Left ventricle myocardium inferior (tissue), 1 donor: ENCODE measurements at regions not wholly inside any gene's neighbourhood (a gene's known extent, or its start where the extent isn't known, plus 50 kb on each side); places are given as distances from the start of the nearest gene placed in this dataset.
"Not testable (repeated sequence)": the region's sequence is repeated elsewhere in the genome, so short reads cannot be mapped to it uniquely, and the experiment has no call there.

ENCODE experiments used
- DNase-seq: peaks from one replicate; pipeline ENCODE4 v3.0.0-alpha.2; 2020
- H3K27ac ChIP-seq: fragments of 200-600 bp; replicated peaks from 2 replicates; pipeline ENCODE4 v1.8.0; 2021
- H3K27me3 ChIP-seq: fragments of 200-600 bp; 2 replicates; pipeline ENCODE4 v1.8.0; 2021; ENCODE audit warnings: low read depth
- H3K36me3 ChIP-seq: fragments of 200-600 bp; 2 replicates; pipeline ENCODE4 v1.8.0; 2021
- H3K4me1 ChIP-seq: fragments of 200-600 bp; 2 replicates; pipeline ENCODE4 v1.8.0; 2021
- H3K4me3 ChIP-seq: fragments of 200-600 bp; 2 replicates; pipeline ENCODE4 v1.8.0; 2021; ENCODE audit warnings: mild to moderate bottlenecking, moderate library complexity
- H3K9me3 ChIP-seq: fragments of 200-600 bp; replicated peaks from 2 replicates; pipeline ENCODE4 v1.8.0; 2021
- CTCF ChIP-seq: fragments of 200-600 bp; IDR thresholded peaks from 2 replicates; pipeline ENCODE4 v1.8.0; 2021; ENCODE audit warnings: antibody characterized with exemption, mild to moderate bottlenecking, borderline replicate concordance
- intact Hi-C: fragments of 100-400 bp; cut with micrococcal nuclease; formaldehyde crosslinking; loops from one replicate; pipeline ENCODE4 v1.11.0; 2022
- donor health status: DM: no; HTN: yes; CAD: no; lungs with severe emphysema.

- no peaks in the 10 kb centered on the region for H3K36me3 ChIP-seq
- H3K27ac ChIP-seq, result no peak overlapping the region
- peaks cover 79% of the 10 kb centered on the region for H3K9me3 ChIP-seq
- no peaks in the 10 kb centered on the region for H3K27me3 ChIP-seq
- intact Hi-C loops, result no loop called here
- no peaks in the 10 kb centered on the region for H3K4me1 ChIP-seq
- no peak overlapping the region for H3K4me3 ChIP-seq
- no peak for DNase-seq
- TF ChIP-seq CTCF, result no peak
Observed at GRCh38 chr16:34743115-34743514, 1283.7 kb downstream of the TP53TG3F start.

GRCh38 chr16:34758835-34759234 is 1299.4 kb downstream of the TP53TG3F start:
- H3K27me3 ChIP-seq, result no peaks in the 10 kb centered on the region
- intact Hi-C loops, result no loop called here
- H3K36me3 ChIP-seq, result no peaks in the 10 kb centered on the region
- TF ChIP-seq CTCF, result no peak
- no peak overlapping the region for H3K27ac ChIP-seq
- peaks cover 100% of the 10 kb centered on the region for H3K9me3 ChIP-seq
- no peaks in the 10 kb centered on the region for H3K4me1 ChIP-seq
- H3K4me3 ChIP-seq, result no peak overlapping the region
- DNase-seq, result no peak

- H3K36me3 ChIP-seq, H3K27ac ChIP-seq, DNase-seq, intact Hi-C loops, H3K4me1 ChIP-seq, H3K27me3 ChIP-seq, H3K4me3 ChIP-seq: not testable (repeated sequence)
- peaks cover 30% of the 10 kb centered on the region for H3K9me3 ChIP-seq
Observed at GRCh38 chr16:34791835-34792234, 1332.4 kb downstream of the TP53TG3F start.

GRCh38 chr16:34801875-34802274 is 1342.5 kb downstream of the TP53TG3F start:
- H3K4me1 ChIP-seq, result no peaks in the 10 kb centered on the region
- no peak overlapping the region for H3K4me3 ChIP-seq
- peaks cover 27% of the 10 kb centered on the region for H3K27me3 ChIP-seq
- no peaks in the 10 kb centered on the region for H3K36me3 ChIP-seq
- H3K27ac ChIP-seq, result no peak overlapping the region
- intact Hi-C loops, result no loop called here
- DNase-seq, result no peak
- peaks cover 22% of the 10 kb centered on the region for H3K9me3 ChIP-seq
- no peak for TF ChIP-seq CTCF

- intact Hi-C loops, result no loop called here
- Histone ChIP-seq H3K9me3 (peaks cover 28% of the 10 kb centered on the region), H3K4me3 (no peak overlapping the region), H3K4me1 (no peaks in the 10 kb centered on the region), H3K36me3 (no peaks in the 10 kb centered on the region), H3K27me3 (peaks cover 27% of the 10 kb centered on the region), H3K27ac (no peak overlapping the region)
- TF ChIP-seq CTCF, result no peak
- DNase-seq, result no peak
Observed at GRCh38 chr16:34802396-34802795, 1343.0 kb downstream of the TP53TG3F start.

GRCh38 chr16:34802848-34803599 is 1343.6 kb downstream of the TP53TG3F start:
- Histone ChIP-seq H3K36me3 (no peaks in the 10 kb centered on the region), H3K4me1 (no peaks in the 10 kb centered on the region), H3K9me3 (peaks cover 34% of the 10 kb centered on the region), H3K27ac (no peak overlapping the region), H3K27me3 (peaks cover 27% of the 10 kb centered on the region), H3K4me3 (no peak overlapping the region)
- no peak for DNase-seq
- TF ChIP-seq CTCF, result no peak
- intact Hi-C loops, result no loop called here
